ENCODE measurements at regions not wholly inside any gene's neighbourhood (a gene's known extent, or its start where the extent isn't known, plus 50 kb on each side); places are given as distances from the start of the nearest gene placed in this dataset.

GRCh38 chr13:100817928-100818327, 143.3 kb upstream of the TMTC4 start:
- no peak for ATAC-seq (replicated peaks; ENCODE audit: extremely low read depth, poor library complexity, severe bottlenecking)
- Mint-ChIP-seq H3K27ac (ENCODE audit: low read depth) (no peak overlapping the region), H3K4me1 (no peaks in the 10 kb centered on the region), H3K27me3 (peaks cover 64% of the 10 kb centered on the region), H3K9me3 (no peaks in the 10 kb centered on the region), H3K36me3 (ENCODE audit: insufficient read depth) (no peaks in the 10 kb centered on the region), H3K4me3 (no peak overlapping the region)
- no peak for DNase-seq (ENCODE audit: low spot score in 2 of 2)

- no peaks in the 10 kb centered on the region for H3K9me3 Mint-ChIP-seq
- no peaks in the 10 kb centered on the region for H3K4me1 Mint-ChIP-seq
- no peaks in the 10 kb centered on the region for H3K36me3 Mint-ChIP-seq (ENCODE audit: insufficient read depth)
- no peak for DNase-seq (ENCODE audit: low spot score in 2 of 2)
- no peak overlapping the region for H3K4me3 Mint-ChIP-seq
- ATAC-seq (replicated peaks; ENCODE audit: extremely low read depth, poor library complexity, severe bottlenecking): no peak
- H3K27me3 Mint-ChIP-seq: peaks cover 74% of the 10 kb centered on the region
- no peak overlapping the region for H3K27ac Mint-ChIP-seq (ENCODE audit: low read depth)
These were observed 141.0 kb upstream of the TMTC4 start for GRCh38 chr13:100815476-100816046.

- no peak overlapping the region for H3K4me3 Mint-ChIP-seq
- no peak overlapping the region for H3K27ac Mint-ChIP-seq (ENCODE audit: low read depth)
- no peaks in the 10 kb centered on the region for H3K4me1 Mint-ChIP-seq
- H3K9me3 Mint-ChIP-seq: no peaks in the 10 kb centered on the region
- no peak for ATAC-seq (replicated peaks; ENCODE audit: extremely low read depth, poor library complexity, severe bottlenecking)
- H3K27me3 Mint-ChIP-seq: peaks cover 75% of the 10 kb centered on the region
- H3K36me3 Mint-ChIP-seq (ENCODE audit: insufficient read depth): no peaks in the 10 kb centered on the region
- DNase-seq (ENCODE audit: low spot score in 2 of 2): no peak
These were observed 138.5 kb upstream of the TMTC4 start for GRCh38 chr13:100812982-100813584.

- Mint-ChIP-seq H3K36me3 (ENCODE audit: insufficient read depth) (no peaks in the 10 kb centered on the region), H3K27me3 (peaks cover 82% of the 10 kb centered on the region), H3K27ac (ENCODE audit: low read depth) (no peak overlapping the region), H3K4me3 (no peak overlapping the region), H3K9me3 (no peaks in the 10 kb centered on the region), H3K4me1 (no peaks in the 10 kb centered on the region)
- DNase-seq (ENCODE audit: low spot score in 2 of 2): no peak
- ATAC-seq (replicated peaks; ENCODE audit: extremely low read depth, poor library complexity, severe bottlenecking): no peak
These were observed 137.3 kb upstream of the TMTC4 start for GRCh38 chr13:100811928-100812327.

GRCh38 chr13:100811024-100811865, 136.7 kb upstream of the TMTC4 start:
- Mint-ChIP-seq H3K27ac (ENCODE audit: low read depth) (no peak overlapping the region), H3K27me3 (peaks cover 84% of the 10 kb centered on the region), H3K4me3 (no peak overlapping the region), H3K36me3 (ENCODE audit: insufficient read depth) (no peaks in the 10 kb centered on the region), H3K9me3 (no peaks in the 10 kb centered on the region), H3K4me1 (no peaks in the 10 kb centered on the region)
- ATAC-seq (replicated peaks; ENCODE audit: extremely low read depth, poor library complexity, severe bottlenecking) (no peak), DNase-seq (ENCODE audit: low spot score in 2 of 2) (no peak)

GRCh38 chr13:100810481-100810880, 135.9 kb upstream of the TMTC4 start:
- no peaks in the 10 kb centered on the region for H3K9me3 Mint-ChIP-seq
- H3K36me3 Mint-ChIP-seq (ENCODE audit: insufficient read depth): no peaks in the 10 kb centered on the region
- no peak for DNase-seq (ENCODE audit: low spot score in 2 of 2)
- no peak overlapping the region for H3K4me3 Mint-ChIP-seq
- H3K27ac Mint-ChIP-seq (ENCODE audit: low read depth): no peak overlapping the region
- ATAC-seq (replicated peaks; ENCODE audit: extremely low read depth, poor library complexity, severe bottlenecking): no peak
- no peaks in the 10 kb centered on the region for H3K4me1 Mint-ChIP-seq
- peaks cover 84% of the 10 kb centered on the region for H3K27me3 Mint-ChIP-seq

GRCh38 chr13:100809856-100810255, 135.3 kb upstream of the TMTC4 start:
- H3K36me3 Mint-ChIP-seq (ENCODE audit: insufficient read depth): no peaks in the 10 kb centered on the region
- H3K27me3 Mint-ChIP-seq: peaks cover 83% of the 10 kb centered on the region
- ATAC-seq (replicated peaks; ENCODE audit: extremely low read depth, poor library complexity, severe bottlenecking) (no peak), DNase-seq (ENCODE audit: low spot score in 2 of 2) (no peak)
- H3K9me3 Mint-ChIP-seq: no peaks in the 10 kb centered on the region
- H3K4me3 Mint-ChIP-seq: no peak overlapping the region
- H3K27ac Mint-ChIP-seq (ENCODE audit: low read depth): no peak overlapping the region
- H3K4me1 Mint-ChIP-seq: no peaks in the 10 kb centered on the region

DNA sequence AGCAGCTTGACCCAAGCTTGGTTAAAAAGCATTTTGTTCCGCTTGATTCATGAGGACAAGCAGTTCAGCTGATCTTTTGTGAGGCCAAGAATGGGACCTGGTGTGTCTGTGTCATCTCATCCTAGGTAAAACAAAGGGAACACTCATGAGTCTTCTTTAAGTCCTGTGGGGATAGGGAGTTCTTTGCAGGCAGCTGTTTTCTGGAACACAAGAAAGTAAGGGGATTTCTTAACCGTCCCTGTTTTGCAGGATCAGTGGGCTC, 134.5 kb upstream of the TMTC4 start:
- no peak overlapping the region for H3K4me3 Mint-ChIP-seq
- no peaks in the 10 kb centered on the region for H3K4me1 Mint-ChIP-seq
- no peaks in the 10 kb centered on the region for H3K9me3 Mint-ChIP-seq
- H3K27me3 Mint-ChIP-seq: peaks cover 83% of the 10 kb centered on the region
- no peak for DNase-seq (ENCODE audit: low spot score in 2 of 2)
- no peak for ATAC-seq (replicated peaks; ENCODE audit: extremely low read depth, poor library complexity, severe bottlenecking)
- H3K36me3 Mint-ChIP-seq (ENCODE audit: insufficient read depth): no peaks in the 10 kb centered on the region
- H3K27ac Mint-ChIP-seq (ENCODE audit: low read depth): no peak overlapping the region

DNA sequence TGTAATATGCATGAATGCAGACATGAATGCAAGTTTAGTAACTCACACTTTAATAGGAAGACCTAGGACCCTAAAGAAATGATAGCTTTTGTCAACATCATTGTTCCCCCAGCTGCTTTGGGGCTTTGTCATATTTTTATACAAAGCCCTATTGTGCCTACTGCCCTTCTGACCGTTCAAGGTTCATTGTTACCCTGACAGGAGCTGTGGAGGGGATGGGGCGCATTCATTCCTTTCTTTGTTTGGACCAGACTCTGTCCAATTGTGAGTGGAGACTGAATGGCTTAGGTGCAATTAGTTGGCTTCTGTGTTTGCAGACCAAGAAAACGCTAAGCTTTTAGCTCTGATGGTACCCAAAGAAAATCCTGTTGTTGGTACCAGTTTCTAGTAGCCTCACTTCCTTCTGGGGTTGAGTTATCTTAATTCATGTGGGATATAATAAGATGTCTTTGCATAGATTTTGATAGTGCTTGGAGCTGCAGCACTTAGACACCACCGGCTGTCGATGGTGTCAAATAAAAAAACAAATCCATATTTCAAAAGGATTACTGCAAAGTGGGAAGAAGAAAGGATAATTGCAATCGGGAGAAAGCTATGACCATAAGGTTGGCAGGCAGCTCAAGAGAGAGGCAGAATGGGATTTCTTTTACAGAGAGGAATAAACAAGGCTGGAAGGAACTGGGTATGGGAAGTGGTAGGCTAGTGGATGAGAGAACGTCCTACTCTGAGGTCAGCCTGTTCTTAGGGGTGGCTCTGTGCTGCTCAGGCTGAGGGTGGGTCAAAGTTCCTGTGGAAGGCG, 133.9 kb upstream of the TMTC4 start:
- Mint-ChIP-seq H3K4me1 (no peaks in the 10 kb centered on the region), H3K4me3 (no peak overlapping the region), H3K36me3 (ENCODE audit: insufficient read depth) (no peaks in the 10 kb centered on the region), H3K9me3 (no peaks in the 10 kb centered on the region), H3K27ac (ENCODE audit: low read depth) (no peak overlapping the region), H3K27me3 (peaks cover 84% of the 10 kb centered on the region)
- ATAC-seq (replicated peaks; ENCODE audit: extremely low read depth, poor library complexity, severe bottlenecking) (no peak), DNase-seq (ENCODE audit: low spot score in 2 of 2) (no peak)

DNA sequence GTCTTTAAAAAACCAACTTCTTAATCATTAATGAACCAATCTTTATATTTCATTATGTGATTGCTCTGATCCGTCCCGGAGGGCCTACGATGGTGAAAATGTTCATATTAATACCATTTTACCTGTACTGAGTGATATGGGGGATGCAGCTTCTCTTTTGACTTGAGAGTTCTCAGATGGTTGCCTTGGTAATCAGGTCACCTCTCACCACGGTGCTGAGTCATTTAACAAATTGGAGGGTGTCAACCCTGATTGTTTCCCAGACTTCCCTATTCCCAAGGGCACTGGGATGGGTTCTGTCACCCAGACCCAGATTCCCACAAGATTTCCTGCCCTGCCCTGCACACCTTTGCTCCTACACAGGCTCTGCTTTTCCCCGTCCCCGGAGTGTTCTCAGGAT, 128.5 kb upstream of the TMTC4 start:
- H3K4me1 Mint-ChIP-seq: no peaks in the 10 kb centered on the region
- peaks cover 62% of the 10 kb centered on the region for H3K27me3 Mint-ChIP-seq
- no peak overlapping the region for H3K27ac Mint-ChIP-seq (ENCODE audit: low read depth)
- no peak for DNase-seq (ENCODE audit: low spot score in 2 of 2)
- H3K4me3 Mint-ChIP-seq: no peak overlapping the region
- no peaks in the 10 kb centered on the region for H3K9me3 Mint-ChIP-seq
- ATAC-seq (replicated peaks; ENCODE audit: extremely low read depth, poor library complexity, severe bottlenecking): no peak
- no peaks in the 10 kb centered on the region for H3K36me3 Mint-ChIP-seq (ENCODE audit: insufficient read depth)

DNA sequence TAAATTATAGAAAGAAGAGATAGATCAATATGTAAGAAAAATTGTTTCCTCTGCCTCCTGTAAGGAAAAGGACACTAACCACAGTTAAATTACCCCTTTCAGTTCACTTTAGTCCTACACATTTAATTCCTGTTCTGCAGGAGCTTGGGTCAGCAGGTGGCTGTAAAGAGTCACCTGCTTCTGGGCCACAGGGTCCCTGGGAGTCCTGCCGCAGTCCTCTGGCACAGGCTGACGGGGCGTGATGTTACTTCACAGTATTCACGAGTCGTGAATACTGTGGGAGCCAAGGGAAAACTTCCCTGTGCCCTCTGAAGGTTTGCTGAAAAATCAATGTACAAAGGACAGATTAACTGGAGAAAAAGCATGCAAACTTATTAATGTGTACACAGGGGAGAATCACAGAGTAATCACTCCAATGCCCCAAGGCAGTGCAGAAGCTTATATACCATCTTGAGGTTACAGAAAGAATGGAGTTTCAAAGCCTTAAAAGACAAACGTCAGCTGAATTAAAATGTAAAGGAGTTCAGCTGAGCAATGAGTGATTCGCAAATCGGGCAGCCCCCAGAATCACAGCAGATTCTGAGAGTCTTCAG, 125.8 kb upstream of the TMTC4 start:
- DNase-seq (ENCODE audit: low spot score in 2 of 2) (no peak), ATAC-seq (replicated peaks; ENCODE audit: extremely low read depth, poor library complexity, severe bottlenecking) (no peak)
- Mint-ChIP-seq H3K27me3 (peaks cover 51% of the 10 kb centered on the region), H3K27ac (ENCODE audit: low read depth) (no peak overlapping the region), H3K9me3 (peaks cover 8% of the 10 kb centered on the region), H3K4me1 (no peaks in the 10 kb centered on the region), H3K4me3 (no peak overlapping the region), H3K36me3 (ENCODE audit: insufficient read depth) (no peaks in the 10 kb centered on the region)

- no peaks in the 10 kb centered on the region for H3K4me1 Mint-ChIP-seq
These were observed 124.3 kb upstream of the TMTC4 start for GRCh38 chr13:100798739-100799361.

More at GRCh38 chr13:100798739-100799361, 124.3 kb upstream of the TMTC4 start:
- ATAC-seq (replicated peaks; ENCODE audit: extremely low read depth, poor library complexity, severe bottlenecking): no peak
- DNase-seq (ENCODE audit: low spot score in 2 of 2): no peak
- Mint-ChIP-seq H3K4me3 (no peak overlapping the region), H3K9me3 (peaks cover 10% of the 10 kb centered on the region), H3K36me3 (ENCODE audit: insufficient read depth) (no peaks in the 10 kb centered on the region), H3K27ac (ENCODE audit: low read depth) (no peak overlapping the region), H3K27me3 (peaks cover 37% of the 10 kb centered on the region)

Measured in central memory CD8-positive, alpha-beta T cell (primary cell).